ENCODE measurements at regions not wholly inside any gene's neighbourhood (a gene's known extent, or its start where the extent isn't known, plus 50 kb on each side); places are given as distances from the start of the nearest gene placed in this dataset.
"Not testable (repeated sequence)": the region's sequence is repeated elsewhere in the genome, so short reads cannot be mapped to it uniquely, and the experiment has no call there.

DNA sequence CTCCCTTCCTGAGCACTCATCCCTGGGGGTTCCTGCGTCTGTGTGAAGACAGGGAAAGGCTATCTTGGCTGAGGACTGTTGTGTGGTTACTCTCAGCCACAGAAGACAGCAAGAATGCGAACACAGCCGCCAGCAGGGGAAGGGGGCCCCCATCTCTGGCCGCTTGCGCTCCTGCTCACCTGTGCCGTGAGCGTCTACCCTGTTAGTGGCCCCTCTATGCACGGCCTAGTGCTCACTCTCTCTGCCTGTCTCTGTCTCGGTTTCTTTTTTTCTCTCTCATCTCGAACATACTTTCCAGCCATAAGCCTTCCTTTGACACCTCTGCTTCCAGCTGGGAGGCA lies 206.7 kb upstream of the APCDD1 start:
- intact Hi-C loops (cut with DNase I) = no loop called here
- ATAC-seq (no peak), DNase-seq (ENCODE audit: low spot score) (no peak)

DNA sequence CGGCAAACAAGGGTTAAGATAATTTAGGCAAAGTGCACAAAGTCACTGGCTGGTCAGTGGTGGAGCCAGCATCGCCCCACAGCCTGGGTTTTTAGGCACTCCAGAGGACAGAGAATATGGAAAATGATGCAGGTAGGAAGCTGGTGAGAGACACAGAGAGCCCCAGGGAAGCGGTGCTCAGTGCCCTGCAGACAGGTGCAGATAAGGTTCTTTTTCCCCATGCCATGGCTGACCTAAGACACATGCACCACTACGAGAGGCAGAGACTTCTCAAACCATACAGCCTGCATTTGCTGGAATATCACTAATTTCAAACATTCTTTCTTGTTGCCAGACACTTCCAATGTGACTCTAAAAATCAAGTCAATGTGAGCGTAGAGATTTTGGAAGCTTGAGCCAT lies 205.7 kb upstream of the APCDD1 start:
- ATAC-seq = no peak
- intact Hi-C loops (cut with DNase I) = no loop called here
- no peak for DNase-seq (ENCODE audit: low spot score)

DNA sequence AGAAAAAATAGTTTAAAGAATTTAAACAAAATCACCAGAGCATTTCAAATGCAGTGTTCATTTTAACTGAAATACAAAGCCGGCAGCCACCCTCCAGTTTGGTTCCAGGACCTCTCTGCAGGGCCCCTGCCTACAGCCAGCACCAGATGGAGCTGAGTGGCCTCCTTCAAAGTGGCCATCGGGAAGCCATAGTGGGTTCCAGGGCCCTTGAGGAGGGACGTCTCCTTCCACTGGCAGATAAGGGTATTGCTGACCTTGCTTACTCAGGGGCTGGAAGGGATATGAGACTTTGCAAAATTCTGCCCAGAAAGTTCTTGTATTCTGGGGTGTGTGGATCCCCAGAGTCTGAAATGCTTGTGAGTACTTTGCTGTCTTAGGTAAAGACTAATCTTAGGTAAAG lies 205.2 kb upstream of the APCDD1 start:
- intact Hi-C loops (cut with DNase I) = no loop called here
- ATAC-seq = no peak
- no peak for DNase-seq (ENCODE audit: low spot score)

DNA sequence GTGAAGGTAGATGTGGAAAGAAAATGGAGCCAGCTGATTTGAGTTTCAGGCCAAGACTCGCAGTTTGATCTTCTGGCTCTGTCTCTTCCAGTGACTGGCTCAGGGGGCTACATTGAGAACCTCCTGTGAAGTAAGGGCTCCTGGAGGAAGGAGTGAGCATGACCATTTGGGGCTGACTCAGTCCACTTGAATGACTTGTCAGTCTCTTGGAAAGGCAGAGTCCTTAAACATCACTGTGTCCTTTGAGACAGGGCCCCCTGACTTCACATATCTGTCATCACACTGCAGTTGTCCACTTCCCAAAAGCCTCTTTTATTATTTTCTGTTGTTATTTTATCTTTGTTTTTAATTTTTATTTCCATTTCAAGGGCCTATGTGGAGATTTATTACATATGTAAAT lies 204.6 kb upstream of the APCDD1 start:
- ATAC-seq (no peak), DNase-seq (ENCODE audit: low spot score) (no peak)
- intact Hi-C loops (cut with DNase I) = no loop called here

DNA sequence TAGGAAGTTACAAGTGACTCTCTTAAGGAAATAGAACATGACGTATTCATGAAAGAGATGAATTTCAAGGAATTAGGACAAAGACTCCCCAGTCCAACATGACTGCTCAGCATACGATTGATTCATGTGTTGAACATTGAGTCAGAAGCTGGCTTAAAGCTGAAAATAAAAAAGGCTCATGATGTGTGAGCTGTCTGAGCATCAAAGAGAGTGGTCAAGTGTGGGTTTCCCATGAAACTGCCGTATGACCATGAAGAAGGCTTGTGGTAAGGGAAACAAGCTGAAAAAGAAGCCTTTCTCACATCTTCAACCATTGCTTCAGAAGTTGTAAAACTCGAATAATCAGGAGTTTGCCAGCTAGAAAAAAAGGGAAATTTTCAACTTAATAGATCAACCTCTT lies 201.9 kb upstream of the APCDD1 start:
- intact Hi-C loops (cut with DNase I) = no loop called here
- ATAC-seq (no peak), DNase-seq (ENCODE audit: low spot score) (no peak)

DNA sequence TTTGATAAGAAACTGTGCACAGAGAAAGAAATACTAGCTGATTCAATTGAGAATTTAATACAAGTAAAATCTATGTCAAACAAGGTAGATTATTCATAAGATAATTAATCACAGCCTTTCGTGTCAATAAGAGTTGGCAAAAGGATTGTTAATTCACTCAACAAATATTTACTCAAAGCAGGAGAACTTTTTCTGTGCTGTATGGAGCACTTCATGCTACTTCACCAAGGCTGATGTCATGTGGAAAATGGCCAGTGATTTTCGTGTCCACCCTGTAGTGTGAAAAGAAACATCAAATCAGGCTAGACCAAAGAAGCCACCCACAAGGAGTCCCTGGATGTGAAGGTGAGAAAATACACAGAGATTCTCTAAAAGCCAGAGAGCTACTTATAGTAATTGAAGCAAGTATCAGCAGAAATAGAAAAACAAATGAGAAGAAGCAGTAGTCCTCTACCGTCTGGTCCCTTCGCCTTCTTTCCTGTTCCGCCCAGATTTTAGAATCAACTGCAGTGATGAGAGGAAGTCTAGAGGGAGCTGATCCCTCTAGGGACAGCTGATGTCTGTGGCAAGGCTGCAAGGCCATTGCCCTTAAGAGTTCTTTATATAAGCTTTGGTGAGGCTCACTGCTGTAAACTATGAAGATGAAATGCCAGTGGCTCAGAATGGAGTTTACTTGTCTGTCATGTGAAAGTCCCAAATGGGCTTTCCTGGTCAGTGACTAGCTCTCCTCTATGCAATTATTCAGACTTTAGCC lies 201.3 kb upstream of the APCDD1 start:
- DNase-seq (ENCODE audit: low spot score) = no peak
- ATAC-seq = no peak
- intact Hi-C loops (cut with DNase I) = no loop called here

DNA sequence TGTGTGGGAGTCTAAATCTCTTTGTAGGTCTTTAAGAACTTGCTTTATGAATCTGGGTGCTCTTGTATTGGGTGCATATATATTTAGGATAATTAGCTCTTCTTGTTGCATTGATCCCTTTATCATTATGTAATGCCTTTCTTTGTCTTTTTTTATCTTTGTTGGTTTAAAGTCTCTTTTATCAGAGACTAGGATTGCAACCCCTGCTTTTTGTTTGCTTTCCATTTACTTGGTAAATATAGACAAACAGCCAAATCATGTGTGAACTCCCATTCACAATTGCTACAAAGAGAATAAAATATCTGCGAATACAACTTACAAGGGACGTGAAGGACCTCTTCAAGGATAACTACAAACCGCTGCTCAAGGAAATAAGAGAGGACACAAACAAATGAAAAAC lies 198.2 kb upstream of the APCDD1 start:
- ATAC-seq; intact Hi-C loops (cut with DNase I); DNase-seq (ENCODE audit: low spot score): not testable (repeated sequence)

DNA sequence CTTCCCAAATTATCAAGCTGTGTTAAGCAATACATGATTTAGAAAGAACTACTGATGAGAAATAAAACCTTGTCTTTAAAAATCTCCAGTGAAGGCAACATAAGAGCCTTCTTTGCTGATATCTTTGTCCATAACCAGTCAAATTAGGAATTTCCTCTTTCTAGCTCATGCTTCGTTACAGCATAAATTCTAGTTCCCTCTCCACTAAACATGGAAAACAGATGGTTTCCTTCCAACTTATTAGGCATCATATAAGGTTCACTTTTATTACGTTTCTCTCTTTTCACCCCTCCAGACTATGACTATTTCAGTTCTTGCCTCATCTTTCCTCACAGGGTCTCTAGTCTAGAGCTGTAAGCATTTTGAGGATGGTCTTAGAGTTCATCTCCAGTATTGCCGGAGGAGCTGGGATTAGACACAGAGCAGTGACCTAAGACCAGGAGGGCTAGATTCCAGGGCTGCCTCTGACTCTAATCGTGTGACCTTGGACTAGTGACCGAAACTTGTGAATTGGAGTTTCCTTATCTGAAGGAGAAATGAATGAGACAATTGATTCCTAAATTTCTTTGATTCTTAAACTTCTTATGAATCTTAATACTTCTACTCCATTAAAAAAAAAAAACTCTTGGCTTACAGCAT lies 195.5 kb upstream of the APCDD1 start:
- intact Hi-C loops (cut with DNase I) = no loop called here
- DNase-seq (ENCODE audit: low spot score) = no peak
- peak; percentile 32 for ATAC-seq

DNA sequence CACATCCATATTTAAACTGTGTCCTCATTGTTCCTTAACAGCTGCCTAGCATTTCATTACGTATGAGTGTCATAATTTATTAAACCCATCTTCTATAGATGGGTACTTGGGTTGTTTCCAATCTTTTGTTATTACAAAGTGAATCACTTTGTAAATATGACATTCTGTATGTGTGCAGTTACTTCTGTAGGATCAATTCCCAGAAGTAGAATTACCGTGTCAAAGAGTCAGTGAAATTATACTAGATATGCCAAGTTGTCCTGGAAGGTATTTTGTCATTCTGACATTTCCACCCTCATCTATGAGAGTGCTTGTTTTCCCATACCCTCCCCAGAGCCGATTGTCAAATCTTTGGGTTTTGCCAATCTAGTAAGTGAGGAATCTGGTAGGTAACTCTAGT lies 194.5 kb upstream of the APCDD1 start:
- DNase-seq (ENCODE audit: low spot score) (no peak), ATAC-seq (no peak)
- intact Hi-C loops (cut with DNase I) = no loop called here

DNA sequence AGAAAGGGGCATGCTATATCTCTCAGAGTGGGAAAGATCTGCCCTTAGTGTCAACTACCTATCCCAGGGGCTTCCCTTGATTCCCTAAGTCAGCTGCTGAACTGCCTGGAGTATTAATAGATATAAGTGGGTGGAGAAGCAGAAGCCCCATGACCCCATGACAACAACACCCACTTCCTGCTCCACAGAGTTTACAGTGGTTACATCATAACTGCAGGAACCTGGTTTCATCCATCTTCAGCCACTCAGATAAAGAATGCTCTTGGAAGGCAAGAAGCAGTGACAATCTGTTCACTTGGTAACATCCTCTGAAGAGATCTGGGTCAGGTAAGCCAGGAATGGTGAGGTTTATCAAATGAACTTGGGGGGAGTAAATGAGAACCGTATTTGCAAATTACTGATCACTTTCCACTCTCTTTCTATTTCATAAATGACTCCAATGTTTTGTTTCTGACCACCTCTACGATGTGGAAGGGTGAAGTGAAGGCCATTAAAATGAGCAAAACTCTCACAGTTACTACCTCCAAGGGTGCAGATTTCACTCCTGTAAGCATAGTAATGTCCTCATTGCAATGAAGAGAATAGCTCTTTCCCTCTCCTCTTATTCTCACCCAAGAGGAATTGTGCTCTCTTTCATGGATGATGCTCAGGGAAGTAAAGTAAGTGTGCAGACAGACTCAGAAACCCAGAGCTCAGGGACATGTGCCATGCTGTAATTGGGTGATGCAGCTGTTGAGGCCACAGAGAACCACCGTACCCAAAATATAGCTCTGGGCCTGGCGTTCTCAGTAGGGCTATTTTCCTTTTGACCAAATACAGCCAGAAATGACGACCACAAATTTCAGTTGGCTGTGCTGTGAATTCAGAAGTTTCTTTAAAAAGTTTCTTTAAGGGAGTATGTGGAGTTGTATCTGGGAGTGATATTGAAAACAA lies 192.8 kb upstream of the APCDD1 start:
- no peak for ATAC-seq
- intact Hi-C loops (cut with DNase I) = no loop called here
- DNase-seq (ENCODE audit: low spot score) = no peak

DNA sequence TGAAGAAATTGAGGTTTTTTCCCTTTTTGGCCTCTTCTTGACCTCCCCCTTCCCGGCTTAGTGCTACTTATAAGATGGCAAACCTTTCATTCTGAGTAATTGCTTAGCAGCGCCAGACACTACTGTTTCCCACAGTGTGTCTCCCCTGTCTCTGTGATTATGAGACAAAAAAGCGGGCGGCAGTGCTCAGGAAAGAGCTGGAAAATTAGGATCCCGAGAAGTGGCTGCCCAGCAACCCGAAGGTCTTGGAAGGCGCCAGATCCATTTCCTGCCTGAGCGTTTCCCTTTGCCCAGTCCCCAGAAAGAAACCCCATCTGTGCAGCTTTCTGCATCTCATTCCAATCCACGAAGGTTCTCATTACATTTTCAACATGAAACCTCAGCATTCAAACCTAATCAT lies 191.9 kb upstream of the APCDD1 start:
- no peak for ATAC-seq
- no peak for DNase-seq (ENCODE audit: low spot score)
- intact Hi-C loops (cut with DNase I) = no loop called here

DNA sequence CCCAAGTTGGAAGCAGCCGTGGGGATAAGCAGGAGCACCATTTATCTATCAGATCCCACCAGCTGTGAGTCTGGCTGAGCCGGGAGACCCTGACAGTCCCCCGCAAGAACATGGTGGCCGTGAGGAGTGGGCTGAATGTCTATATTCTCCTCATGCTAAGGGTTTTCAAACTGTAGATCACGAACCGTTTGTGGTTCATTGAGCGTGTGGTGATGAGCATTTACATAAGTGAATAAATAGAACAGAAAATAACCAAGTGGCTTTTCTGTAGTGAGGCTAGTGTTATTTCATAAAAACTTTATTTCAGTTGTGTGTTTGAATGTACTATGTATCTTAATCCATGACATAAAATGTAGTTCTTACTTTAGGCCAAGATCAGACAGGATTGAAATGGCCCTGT lies 190.2 kb upstream of the APCDD1 start:
- intact Hi-C loops (cut with DNase I) = no loop called here
- no peak for ATAC-seq
- no peak for DNase-seq (ENCODE audit: low spot score)

DNA sequence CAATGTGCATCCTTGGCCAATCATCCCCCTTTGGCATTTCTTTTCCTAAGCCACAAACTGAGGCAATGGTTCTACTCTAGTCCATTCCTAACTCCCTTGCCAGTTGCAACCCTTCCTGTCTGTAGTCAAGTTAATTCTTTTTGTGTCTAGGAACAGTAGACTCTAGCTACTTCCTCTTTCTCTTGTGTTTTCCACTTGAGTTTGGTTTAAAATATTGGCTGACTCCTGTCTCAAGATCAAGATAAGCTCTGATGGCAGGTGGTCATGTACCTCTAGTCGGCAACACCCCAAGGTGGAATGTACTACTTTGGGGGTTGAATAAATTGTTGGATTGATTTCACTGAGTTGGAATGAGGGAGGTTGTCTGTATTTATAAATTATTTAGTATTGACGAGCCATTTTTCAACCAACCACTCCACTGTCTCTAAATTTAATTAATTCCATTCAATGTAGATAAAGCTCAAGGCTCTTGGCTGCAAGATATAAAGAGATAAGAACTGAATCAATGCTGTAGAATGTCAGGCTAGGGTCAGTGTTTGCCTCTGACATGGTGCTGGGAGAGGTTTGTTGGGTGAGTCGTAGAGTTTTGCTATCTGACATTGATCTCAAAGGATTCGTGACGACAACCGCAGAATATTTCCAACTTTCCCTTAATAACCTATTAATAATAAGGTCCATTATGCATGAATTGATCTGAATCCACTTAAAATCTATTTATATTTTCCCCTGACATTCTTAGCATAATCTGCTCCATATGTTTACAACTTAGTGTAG lies 188.7 kb upstream of the APCDD1 start:
- DNase-seq (ENCODE audit: low spot score) = no peak
- ATAC-seq = no peak
- intact Hi-C loops (cut with DNase I) = no loop called here

DNA sequence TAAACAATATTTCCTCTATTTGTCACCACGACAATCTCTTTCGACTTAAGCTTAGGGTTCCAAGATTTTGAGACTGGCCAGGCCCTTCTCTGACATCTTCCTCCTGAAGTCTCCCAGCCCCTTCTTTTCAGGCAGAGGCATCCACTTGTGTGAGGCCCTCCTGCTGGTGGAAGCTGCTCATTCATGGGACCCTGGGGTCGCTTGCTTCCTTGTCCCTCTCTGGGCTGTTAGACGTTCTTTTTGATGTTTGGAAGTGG lies 188.2 kb upstream of the APCDD1 start:
- intact Hi-C loops (cut with DNase I) = no loop called here
- DNase-seq (ENCODE audit: low spot score) (no peak), ATAC-seq (no peak)

DNA sequence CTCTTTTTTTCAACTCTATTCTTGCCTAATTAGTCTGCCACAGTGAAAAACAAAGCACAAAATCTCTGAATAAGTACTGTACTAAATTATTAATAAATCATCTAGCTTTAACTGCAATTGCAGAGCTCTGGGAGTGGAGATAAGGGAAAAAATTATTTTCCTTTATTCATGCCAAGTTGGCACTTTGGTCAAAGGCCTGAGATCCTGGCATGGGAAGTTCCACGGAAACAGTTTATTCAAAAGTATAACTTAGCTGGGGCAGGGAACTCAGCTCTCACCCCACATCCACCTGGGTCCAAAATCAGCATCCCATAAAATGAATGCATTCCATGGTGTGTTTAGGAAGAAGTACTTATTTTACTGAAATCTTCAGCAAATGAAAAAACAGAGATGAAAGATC lies 185.2 kb upstream of the APCDD1 start:
- intact Hi-C loops (cut with DNase I) = no loop called here
- DNase-seq (ENCODE audit: low spot score) = no peak
- no peak for ATAC-seq

DNA sequence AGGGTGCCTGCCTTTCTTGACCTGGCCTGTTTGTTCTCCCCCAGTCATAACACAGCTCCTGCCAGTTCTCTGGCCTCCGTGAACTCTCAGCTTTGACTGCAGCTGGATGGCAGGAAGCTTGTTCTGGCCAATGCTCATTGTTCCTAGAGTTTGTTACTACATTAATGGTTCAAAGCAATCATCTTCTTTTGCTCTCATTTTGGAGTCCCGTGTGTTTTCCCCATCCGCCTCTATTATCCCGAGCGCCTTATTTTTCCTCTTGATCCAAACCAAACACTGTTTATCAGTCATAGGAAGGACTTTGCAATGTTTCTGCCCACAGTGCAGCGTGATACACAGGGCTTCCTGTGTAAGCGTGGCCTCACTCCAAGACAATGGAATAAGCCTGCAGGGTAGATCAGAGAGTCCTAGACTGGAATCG lies 184.3 kb upstream of the APCDD1 start:
- no peak for DNase-seq (ENCODE audit: low spot score)
- intact Hi-C loops (cut with DNase I) = no loop called here
- ATAC-seq = peak; percentile 91

DNA sequence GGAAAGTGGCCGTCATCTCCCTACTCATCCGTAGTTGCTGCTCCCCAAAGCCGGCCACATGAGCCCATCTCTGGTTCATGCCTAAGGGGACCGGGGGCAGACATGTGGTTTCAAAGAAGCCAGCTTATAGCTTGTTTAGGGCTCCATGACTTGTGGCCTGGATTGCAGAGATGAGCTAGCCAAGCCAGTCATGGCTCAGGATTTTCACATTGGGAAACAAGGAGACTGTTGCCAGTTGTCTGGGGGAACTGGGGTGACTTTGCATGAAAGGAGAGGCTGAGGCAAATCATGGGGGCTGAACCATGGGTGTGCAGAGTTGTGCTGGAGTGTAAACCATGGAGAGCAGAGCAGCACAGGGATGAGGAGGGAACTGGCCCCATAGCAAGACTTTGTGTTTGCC lies 183.0 kb upstream of the APCDD1 start:
- intact Hi-C loops (cut with DNase I) = no loop called here
- no peak for ATAC-seq
- no peak for DNase-seq (ENCODE audit: low spot score)

DNA sequence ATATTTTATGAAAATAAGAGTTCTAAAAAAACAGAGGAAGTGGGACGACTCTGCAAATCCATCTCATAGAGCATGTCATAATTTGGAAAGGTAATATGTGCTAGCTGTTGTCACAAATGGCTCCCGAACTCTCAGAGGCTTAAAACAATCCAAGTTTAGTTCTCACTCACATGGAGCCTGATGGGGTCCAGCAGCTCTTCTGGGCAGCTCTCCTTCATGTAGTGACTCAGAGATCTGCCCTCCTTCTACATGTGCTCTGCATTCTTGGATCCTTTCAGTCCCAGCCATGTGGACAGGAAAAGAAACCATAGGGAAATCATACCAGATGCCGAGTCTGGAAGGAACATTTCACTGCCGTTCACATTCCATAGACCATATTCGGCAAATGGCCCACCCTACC lies 180.1 kb upstream of the APCDD1 start:
- DNase-seq (ENCODE audit: low spot score) (no peak), ATAC-seq (no peak)
- intact Hi-C loops (cut with DNase I) = no loop called here

DNA sequence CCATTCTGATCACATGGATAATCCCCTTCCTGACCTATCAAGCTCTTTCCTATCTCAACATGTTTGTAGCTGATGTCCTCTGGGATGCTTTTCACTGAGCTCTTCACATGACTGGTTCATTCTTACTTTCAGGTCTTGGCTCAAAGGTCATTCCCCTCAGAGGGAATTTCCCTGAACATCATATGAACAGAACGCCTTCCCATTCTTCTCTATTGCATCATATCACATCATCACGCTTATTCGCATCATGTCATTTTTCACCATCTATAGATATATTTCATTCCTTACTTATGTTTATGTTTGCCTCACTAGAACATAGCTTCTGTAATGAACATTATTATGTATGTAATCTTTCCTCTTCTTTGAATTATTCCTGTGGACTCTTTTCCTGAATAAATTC lies 178.9 kb upstream of the APCDD1 start:
- ATAC-seq = no peak
- intact Hi-C loops (cut with DNase I) = no loop called here
- no peak for DNase-seq (ENCODE audit: low spot score)

DNA sequence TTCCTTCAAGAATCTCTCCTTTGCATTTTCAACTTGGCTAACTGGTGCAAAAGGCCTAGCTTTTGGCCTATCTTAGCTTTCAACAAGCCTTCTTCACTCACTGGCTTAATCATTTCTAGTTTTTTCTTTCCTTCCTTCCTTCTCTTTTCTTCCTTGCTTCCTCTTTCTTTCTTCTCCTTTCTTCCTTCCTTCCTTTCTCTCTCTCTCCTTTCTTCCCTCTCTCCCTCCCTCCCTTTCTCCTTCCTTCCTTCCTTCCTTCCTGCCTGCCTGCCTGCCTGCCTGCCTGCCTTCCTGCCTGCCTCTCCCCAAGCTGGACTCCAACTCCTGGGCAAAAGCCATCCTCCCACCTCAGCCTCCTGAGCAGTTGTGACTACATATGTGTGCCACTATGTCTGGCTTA lies 176.2 kb upstream of the APCDD1 start:
- intact Hi-C loops (cut with DNase I) = no loop called here
- DNase-seq (ENCODE audit: low spot score) = no peak
- ATAC-seq = no peak
